ENCODE measurements at regions not wholly inside any gene's neighbourhood (a gene's known extent, or its start where the extent isn't known, plus 50 kb on each side); places are given as distances from the start of the nearest gene placed in this dataset.

DNA sequence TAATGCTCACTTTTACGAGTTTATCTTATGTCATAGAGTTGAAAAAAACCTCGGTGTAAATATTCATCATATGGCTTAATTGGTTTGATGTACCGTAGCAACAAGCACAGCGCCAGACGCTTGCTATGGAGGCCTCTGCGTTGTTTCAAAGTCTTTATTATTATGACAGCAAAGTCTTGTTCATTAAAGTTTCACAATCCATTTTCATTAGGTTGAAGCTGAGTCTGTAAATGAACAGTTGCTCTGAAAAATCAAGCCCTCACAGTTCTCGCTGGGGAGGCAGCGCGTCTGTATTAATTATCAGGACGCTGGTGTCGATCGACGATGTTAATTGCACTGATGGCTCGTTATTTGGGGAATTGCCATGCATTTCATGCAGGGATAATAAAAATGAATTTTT, 185.6 kb downstream of the INSC start:
- Histone ChIP-seq H3K27me3 (ENCODE audit: control insufficient read depth, insufficient read depth, low read length) (no peaks in the 10 kb centered on the region), H3K4me2 (ENCODE audit: low read length) (no peak overlapping the region), H3K36me3 (ENCODE audit: control insufficient read depth, insufficient read depth, low read length) (no peaks in the 10 kb centered on the region), H3K27ac (no peak overlapping the region), H3K4me3 (ENCODE audit: low read depth, low read length) (no peak overlapping the region), H3K9me3 (ENCODE audit: control insufficient read depth, low read length) (no peaks in the 10 kb centered on the region), H2AFZ (no peak overlapping the region), H3K4me1 (no peaks in the 10 kb centered on the region), H3K79me2 (no peaks in the 10 kb centered on the region), H3K9ac (no peak overlapping the region)
- TF ChIP-seq, protein P1, sequence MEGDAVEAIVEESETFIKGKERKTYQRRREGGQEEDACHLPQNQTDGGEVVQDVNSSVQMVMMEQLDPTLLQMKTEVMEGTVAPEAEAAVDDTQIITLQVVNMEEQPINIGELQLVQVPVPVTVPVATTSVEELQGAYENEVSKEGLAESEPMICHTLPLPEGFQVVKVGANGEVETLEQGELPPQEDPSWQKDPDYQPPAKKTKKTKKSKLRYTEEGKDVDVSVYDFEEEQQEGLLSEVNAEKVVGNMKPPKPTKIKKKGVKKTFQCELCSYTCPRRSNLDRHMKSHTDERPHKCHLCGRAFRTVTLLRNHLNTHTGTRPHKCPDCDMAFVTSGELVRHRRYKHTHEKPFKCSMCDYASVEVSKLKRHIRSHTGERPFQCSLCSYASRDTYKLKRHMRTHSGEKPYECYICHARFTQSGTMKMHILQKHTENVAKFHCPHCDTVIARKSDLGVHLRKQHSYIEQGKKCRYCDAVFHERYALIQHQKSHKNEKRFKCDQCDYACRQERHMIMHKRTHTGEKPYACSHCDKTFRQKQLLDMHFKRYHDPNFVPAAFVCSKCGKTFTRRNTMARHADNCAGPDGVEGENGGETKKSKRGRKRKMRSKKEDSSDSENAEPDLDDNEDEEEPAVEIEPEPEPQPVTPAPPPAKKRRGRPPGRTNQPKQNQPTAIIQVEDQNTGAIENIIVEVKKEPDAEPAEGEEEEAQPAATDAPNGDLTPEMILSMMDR (IDR thresholded peaks at IDR 0.05): no peak

DNA sequence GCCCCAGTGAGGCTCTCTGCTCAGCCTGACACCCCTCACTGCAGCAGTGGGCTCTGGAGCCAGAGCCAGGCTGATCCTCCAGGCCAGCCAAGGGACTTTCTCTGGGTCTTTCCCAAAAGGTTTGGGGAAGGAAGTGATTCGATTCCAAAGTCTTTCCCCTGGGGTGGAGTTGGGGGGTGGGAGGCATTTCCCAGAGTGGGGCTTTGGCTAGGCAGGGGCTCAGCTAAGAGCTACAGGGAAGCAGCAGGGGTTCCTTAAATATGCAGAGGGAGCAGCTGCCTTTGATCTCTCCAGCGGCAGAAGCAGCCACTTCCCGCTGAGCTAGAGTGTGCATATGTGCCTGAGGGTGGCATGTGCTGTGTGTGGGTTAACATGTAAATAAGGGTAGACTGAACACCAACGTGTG, 192.9 kb downstream of the INSC start:
- Histone ChIP-seq H2AFZ (no peak overlapping the region), H3K36me3 (ENCODE audit: control insufficient read depth, insufficient read depth, low read length) (no peaks in the 10 kb centered on the region), H3K4me2 (ENCODE audit: low read length) (no peak overlapping the region), H3K4me3 (ENCODE audit: low read depth, low read length) (no peak overlapping the region), H3K27ac (no peak overlapping the region), H3K9ac (no peak overlapping the region), H3K9me3 (ENCODE audit: control insufficient read depth, low read length) (no peaks in the 10 kb centered on the region), H3K27me3 (ENCODE audit: control insufficient read depth, insufficient read depth, low read length) (no peaks in the 10 kb centered on the region), H3K79me2 (no peaks in the 10 kb centered on the region), H3K4me1 (no peaks in the 10 kb centered on the region)
- TF ChIP-seq, protein P1 (IDR thresholded peaks at IDR 0.05): no peak

DNA sequence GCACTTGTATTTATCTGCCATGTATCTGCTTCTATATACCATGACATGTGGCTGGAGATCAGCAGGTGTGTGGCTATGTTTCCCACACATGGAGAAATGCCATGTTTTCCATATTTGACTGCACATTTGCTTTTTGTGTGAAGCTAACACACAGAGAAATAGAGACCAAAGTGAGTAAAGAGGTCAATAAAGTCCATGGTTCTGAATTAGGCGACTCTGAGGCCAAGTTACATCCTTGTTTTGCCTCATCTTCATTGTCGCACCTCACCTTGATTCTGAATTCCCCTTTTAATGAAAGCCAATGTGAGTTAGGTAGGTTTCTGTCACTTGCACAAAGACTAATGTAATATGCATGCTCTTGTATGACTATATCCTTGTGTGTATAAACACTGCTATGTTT, 194.1 kb downstream of the INSC start:
- Histone ChIP-seq H3K27me3 (ENCODE audit: control insufficient read depth, insufficient read depth, low read length) (no peaks in the 10 kb centered on the region), H3K4me3 (ENCODE audit: low read depth, low read length) (no peak overlapping the region), H3K4me1 (no peaks in the 10 kb centered on the region), H2AFZ (no peak overlapping the region), H3K36me3 (ENCODE audit: control insufficient read depth, insufficient read depth, low read length) (no peaks in the 10 kb centered on the region), H3K4me2 (ENCODE audit: low read length) (no peak overlapping the region), H3K9me3 (ENCODE audit: control insufficient read depth, low read length) (no peaks in the 10 kb centered on the region), H3K79me2 (no peaks in the 10 kb centered on the region), H3K27ac (no peak overlapping the region), H3K9ac (no peak overlapping the region)
- TF ChIP-seq, protein P1 (IDR thresholded peaks at IDR 0.05): no peak

DNA sequence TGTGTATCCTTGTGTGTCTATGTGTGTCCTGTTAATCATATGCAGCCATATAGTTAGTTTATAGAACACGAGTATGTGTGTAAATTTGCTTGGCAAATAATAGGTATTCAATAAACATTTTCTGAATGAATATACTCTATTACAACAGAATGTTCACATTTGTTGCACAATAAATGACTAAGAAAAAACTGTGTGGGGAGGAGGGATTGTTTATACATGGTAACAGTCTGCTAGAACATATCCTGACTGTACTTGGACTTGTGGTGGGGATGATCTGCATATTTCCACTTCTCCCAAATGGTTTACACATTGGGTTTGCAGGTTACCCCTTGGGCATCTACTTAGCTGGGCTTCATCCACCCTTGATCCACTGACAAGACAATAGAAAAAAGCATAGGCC, 194.6 kb downstream of the INSC start:
- H3K9ac ChIP-seq: no peak overlapping the region
- no peak overlapping the region for H3K4me3 ChIP-seq (ENCODE audit: low read depth, low read length)
- H2AFZ ChIP-seq: peak overlapping the region; percentile 46
- H3K4me1 ChIP-seq: no peaks in the 10 kb centered on the region
- H3K36me3 ChIP-seq (ENCODE audit: control insufficient read depth, insufficient read depth, low read length): no peaks in the 10 kb centered on the region
- TF ChIP-seq, protein P1 (IDR thresholded peaks at IDR 0.05): no peak
- H3K27ac ChIP-seq: no peak overlapping the region
- H3K27me3 ChIP-seq (ENCODE audit: control insufficient read depth, insufficient read depth, low read length): no peaks in the 10 kb centered on the region
- no peaks in the 10 kb centered on the region for H3K79me2 ChIP-seq
- no peak overlapping the region for H3K4me2 ChIP-seq (ENCODE audit: low read length)
- no peaks in the 10 kb centered on the region for H3K9me3 ChIP-seq (ENCODE audit: control insufficient read depth, low read length)

DNA sequence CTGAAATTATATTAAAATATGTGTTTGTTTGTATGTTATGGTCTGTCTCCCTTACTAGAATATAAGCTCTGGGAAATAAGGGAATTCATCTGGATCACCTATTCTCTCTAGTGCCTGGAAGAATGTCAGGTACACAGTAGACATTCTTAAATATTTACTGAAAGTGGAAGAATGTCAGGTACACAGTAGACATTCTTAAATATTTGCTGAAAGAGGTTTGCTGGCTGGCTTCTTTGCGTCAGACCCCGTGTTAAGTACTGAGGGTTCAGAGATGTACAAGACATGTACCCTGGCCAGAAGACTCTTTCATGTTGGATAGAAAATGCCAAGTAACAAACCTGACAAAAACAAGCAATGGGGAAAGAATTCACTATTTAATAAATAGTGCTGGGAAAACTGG, 199.1 kb downstream of the INSC start:
- no peak overlapping the region for H2AFZ ChIP-seq
- no peaks in the 10 kb centered on the region for H3K4me1 ChIP-seq
- no peak overlapping the region for H3K9ac ChIP-seq
- no peaks in the 10 kb centered on the region for H3K79me2 ChIP-seq
- H3K9me3 ChIP-seq (ENCODE audit: control insufficient read depth, low read length): no peaks in the 10 kb centered on the region
- no peak overlapping the region for H3K27ac ChIP-seq
- H3K4me3 ChIP-seq (ENCODE audit: low read depth, low read length): no peak overlapping the region
- no peaks in the 10 kb centered on the region for H3K27me3 ChIP-seq (ENCODE audit: control insufficient read depth, insufficient read depth, low read length)
- no peaks in the 10 kb centered on the region for H3K36me3 ChIP-seq (ENCODE audit: control insufficient read depth, insufficient read depth, low read length)
- H3K4me2 ChIP-seq (ENCODE audit: low read length): no peak overlapping the region
- TF ChIP-seq, protein P1 (IDR thresholded peaks at IDR 0.05): no peak
